ENCODE measurements at regions not wholly inside any gene's neighbourhood (a gene's known extent, or its start where the extent isn't known, plus 50 kb on each side); places are given as distances from the start of the nearest gene placed in this dataset.

DNA sequence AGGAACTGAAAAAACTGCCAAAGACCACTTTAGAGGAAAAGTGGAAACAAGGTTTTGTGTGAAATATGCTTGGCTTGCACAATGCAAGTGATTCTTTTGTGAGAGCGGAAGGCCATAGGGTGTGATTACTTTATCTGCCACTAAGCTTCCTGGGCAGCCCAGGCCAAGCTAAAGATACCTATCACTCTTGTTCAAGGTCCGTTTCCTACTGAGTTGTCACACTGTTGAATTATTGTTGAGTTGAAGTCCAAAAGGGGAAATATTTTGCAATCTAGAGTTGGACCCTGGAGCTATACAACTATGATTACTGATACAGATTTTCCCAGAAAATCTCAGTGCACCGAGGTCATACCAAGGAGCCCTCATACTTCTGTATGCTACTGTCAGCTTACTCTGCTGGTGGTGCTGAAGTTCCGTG lies 72.7 kb upstream of the CTAGE1 start:
- H3K27ac ChIP-seq: no peak overlapping the region
- ChIA-PET CTCF (interaction anchor here (1.2 kb wide), 1 partner anchor 10 kb away, joined by 3 read pairs; no protein-coding TSS in a partner anchor), POLR2A (no interaction called here)
- peaks cover 21% of the 10 kb centered on the region; the same call in 1 of the 3 replicates for H3K4me1 ChIP-seq
- no peak overlapping the region for H3K4me2 ChIP-seq
- 88% methylated on average over 4 of the region's 4 CpGs for WGBS (ENCODE audit: missing lambda C conversion rate)
- no peaks in the 10 kb centered on the region for H3K9me3 ChIP-seq
- FAIRE-seq: no peak
- TF ChIP-seq NR3C1 (IDR thresholded peaks at IDR 0.05): no peak
- TF ChIP-seq MAFK (IDR thresholded peaks at IDR 0.05; ENCODE audit: partially characterized antibody): peak; percentile 84
- no peak overlapping the region for H3K4me3 ChIP-seq
- DNase-seq (ENCODE audit: low read depth in 1 of 2, low spot score in 1 of 2): peak in 1 of 2 experiments; percentile 12
- ATAC-seq: no peak

DNA sequence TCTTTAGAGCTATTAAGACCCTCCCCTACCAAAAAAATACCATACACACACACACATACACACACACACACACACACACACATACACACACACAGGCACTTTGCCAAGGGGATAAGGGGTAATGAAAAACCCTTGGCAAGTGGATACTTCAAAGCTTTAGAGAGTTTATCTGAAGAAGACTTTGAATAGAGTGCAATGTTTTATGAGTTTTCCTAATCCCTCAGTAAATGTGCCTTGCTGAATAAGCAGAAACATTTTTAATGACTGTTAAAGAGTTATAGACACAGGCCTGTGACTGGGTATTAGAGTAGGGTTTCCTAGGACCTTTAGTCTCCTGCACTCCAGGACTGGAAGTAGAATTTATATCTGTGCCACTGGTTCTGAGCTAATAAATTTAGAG lies 75.5 kb upstream of the CTAGE1 start:
- no peak for TF ChIP-seq EP300 (IDR thresholded peaks at IDR 0.05)
- TF ChIP-seq MYC (IDR thresholded peaks at IDR 0.05; ENCODE audit: borderline replicate concordance, low read length): no peak
- TF ChIP-seq HOXA7 (CRISPR knock-in tag; IDR thresholded peaks at IDR 0.05): no peak
- TF ChIP-seq HOXB13 (CRISPR knock-in tag; IDR thresholded peaks at IDR 0.05; ENCODE audit: low read depth): no peak
- no peak for TF ChIP-seq ESRRA (IDR thresholded peaks at IDR 0.05; ENCODE audit: borderline replicate concordance, low read length)
- TF ChIP-seq ZNF302 (CRISPR knock-in tag; IDR thresholded peaks at IDR 0.05): no peak
- TF ChIP-seq, protein P1, sequence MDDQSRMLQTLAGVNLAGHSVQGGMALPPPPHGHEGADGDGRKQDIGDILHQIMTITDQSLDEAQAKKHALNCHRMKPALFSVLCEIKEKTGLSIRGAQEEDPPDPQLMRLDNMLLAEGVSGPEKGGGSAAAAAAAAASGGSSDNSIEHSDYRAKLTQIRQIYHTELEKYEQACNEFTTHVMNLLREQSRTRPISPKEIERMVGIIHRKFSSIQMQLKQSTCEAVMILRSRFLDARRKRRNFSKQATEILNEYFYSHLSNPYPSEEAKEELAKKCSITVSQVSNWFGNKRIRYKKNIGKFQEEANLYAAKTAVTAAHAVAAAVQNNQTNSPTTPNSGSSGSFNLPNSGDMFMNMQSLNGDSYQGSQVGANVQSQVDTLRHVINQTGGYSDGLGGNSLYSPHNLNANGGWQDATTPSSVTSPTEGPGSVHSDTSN (IDR thresholded peaks at IDR 0.05): no peak
- no peak for TF ChIP-seq HEYL (CRISPR knock-in tag; IDR thresholded peaks at IDR 0.05)
- TF ChIP-seq BHLHE40 (IDR thresholded peaks at IDR 0.05; ENCODE audit: low read depth, low read length): no peak
- no peak for TF ChIP-seq MAFK (IDR thresholded peaks at IDR 0.05; ENCODE audit: partially characterized antibody)
- TF ChIP-seq, protein P2, sequence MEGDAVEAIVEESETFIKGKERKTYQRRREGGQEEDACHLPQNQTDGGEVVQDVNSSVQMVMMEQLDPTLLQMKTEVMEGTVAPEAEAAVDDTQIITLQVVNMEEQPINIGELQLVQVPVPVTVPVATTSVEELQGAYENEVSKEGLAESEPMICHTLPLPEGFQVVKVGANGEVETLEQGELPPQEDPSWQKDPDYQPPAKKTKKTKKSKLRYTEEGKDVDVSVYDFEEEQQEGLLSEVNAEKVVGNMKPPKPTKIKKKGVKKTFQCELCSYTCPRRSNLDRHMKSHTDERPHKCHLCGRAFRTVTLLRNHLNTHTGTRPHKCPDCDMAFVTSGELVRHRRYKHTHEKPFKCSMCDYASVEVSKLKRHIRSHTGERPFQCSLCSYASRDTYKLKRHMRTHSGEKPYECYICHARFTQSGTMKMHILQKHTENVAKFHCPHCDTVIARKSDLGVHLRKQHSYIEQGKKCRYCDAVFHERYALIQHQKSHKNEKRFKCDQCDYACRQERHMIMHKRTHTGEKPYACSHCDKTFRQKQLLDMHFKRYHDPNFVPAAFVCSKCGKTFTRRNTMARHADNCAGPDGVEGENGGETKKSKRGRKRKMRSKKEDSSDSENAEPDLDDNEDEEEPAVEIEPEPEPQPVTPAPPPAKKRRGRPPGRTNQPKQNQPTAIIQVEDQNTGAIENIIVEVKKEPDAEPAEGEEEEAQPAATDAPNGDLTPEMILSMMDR (IDR thresholded peaks at IDR 0.05): no peak
- TF ChIP-seq PHF8 (IDR thresholded peaks at IDR 0.05; ENCODE audit: borderline replicate concordance, low read depth): no peak
- TF ChIP-seq NFE2L2 (conservative IDR thresholded peaks at IDR 0.05; ENCODE audit: low read length): no peak
- TF ChIP-seq, protein P3, sequence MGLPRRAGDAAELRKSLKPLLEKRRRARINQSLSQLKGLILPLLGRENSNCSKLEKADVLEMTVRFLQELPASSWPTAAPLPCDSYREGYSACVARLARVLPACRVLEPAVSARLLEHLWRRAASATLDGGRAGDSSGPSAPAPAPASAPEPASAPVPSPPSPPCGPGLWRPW (IDR thresholded peaks at IDR 0.05): no peak
- TF ChIP-seq, protein P4, sequence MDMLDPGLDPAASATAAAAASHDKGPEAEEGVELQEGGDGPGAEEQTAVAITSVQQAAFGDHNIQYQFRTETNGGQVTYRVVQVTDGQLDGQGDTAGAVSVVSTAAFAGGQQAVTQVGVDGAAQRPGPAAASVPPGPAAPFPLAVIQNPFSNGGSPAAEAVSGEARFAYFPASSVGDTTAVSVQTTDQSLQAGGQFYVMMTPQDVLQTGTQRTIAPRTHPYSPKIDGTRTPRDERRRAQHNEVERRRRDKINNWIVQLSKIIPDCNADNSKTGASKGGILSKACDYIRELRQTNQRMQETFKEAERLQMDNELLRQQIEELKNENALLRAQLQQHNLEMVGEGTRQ (IDR thresholded peaks at IDR 0.05): no peak
- no peak for TF ChIP-seq KDM5A (IDR thresholded peaks at IDR 0.05)
- TF ChIP-seq RARB (CRISPR knock-in tag; IDR thresholded peaks at IDR 0.05): no peak
- no peak for TF ChIP-seq ZSCAN20 (CRISPR knock-in tag; IDR thresholded peaks at IDR 0.05)
- TF ChIP-seq, protein P5, sequence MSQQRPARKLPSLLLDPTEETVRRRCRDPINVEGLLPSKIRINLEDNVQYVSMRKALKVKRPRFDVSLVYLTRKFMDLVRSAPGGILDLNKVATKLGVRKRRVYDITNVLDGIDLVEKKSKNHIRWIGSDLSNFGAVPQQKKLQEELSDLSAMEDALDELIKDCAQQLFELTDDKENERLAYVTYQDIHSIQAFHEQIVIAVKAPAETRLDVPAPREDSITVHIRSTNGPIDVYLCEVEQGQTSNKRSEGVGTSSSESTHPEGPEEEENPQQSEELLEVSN (IDR thresholded peaks at IDR 0.05; ENCODE audit: borderline replicate concordance, low read depth): no peak
- POLR2A ChIA-PET: no interaction called here
- CTCF ChIA-PET: interaction anchor here (0.6 to 1.1 kb wide), 2 partner anchors 487 to 707 kb away, joined by 3 read pairs; no protein-coding TSS in a partner anchor

DNA sequence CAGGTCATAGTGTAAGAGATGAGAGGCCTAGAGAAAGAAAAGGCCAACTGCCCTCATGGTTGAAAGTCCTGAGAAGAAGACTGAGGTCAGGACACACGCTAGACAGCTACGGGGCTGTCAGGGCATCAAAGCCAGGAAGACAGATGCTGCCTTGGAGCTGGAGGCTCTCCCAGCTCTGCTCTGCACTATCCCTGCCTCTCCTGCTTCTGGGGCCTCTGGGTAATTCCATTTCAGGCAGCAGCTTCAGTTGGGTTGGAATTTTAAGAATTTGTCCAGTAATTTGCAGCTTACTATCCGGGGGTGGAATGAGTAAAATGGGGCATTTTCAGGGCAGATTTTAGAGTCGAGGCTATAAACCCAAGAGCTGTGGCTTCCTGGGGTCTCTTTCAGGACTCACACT lies 76.2 kb upstream of the CTAGE1 start:
- peaks cover 3% of the 10 kb centered on the region; the same call in 1 of the 3 replicates for H3K9me3 ChIP-seq
- WGBS (ENCODE audit: missing lambda C conversion rate): 72% methylated on average over 4 of the region's 4 CpGs
- ATAC-seq: no peak
- no peak overlapping the region for H3K4me2 ChIP-seq
- no peak for FAIRE-seq
- no peak for DNase-seq (ENCODE audit: low read depth in 1 of 2, low spot score in 1 of 2)
- POLR2A ChIA-PET: no interaction called here
- H3K27ac ChIP-seq: no peak overlapping the region
- H3K4me1 ChIP-seq: 0 out of 3 replicates have a peak, but pooled peaks cover 11% of the 10 kb centered on the region
- H3K4me3 ChIP-seq: no peak overlapping the region
- CTCF ChIA-PET: no interaction called here
- TF ChIP-seq, protein P6, sequence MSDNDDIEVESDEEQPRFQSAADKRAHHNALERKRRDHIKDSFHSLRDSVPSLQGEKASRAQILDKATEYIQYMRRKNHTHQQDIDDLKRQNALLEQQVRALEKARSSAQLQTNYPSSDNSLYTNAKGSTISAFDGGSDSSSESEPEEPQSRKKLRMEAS (IDR thresholded peaks at IDR 0.05): no peak
- TF ChIP-seq KDM5A (IDR thresholded peaks at IDR 0.05): no peak
- no peak for TF ChIP-seq MAZ (IDR thresholded peaks at IDR 0.05; ENCODE audit: borderline replicate concordance, low read depth, low read length)
- TF ChIP-seq CBX8 (IDR thresholded peaks at IDR 0.05): no peak
- TF ChIP-seq RAD21 (conservative IDR thresholded peaks at IDR 0.05 in 1 of 2, IDR thresholded peaks at IDR 0.05 in 1 of 2): no peak
- no peak for TF ChIP-seq HOXB5 (CRISPR knock-in tag; IDR thresholded peaks at IDR 0.05)
- TF ChIP-seq, protein P2 (IDR thresholded peaks at IDR 0.05): no peak
- TF ChIP-seq, protein P3 (IDR thresholded peaks at IDR 0.05): no peak

More for the DNA sequence above, 75.5 kb upstream of the CTAGE1 start:
- Histone ChIP-seq H3K9me3 (peaks cover 3% of the 10 kb centered on the region; the same call in 1 of the 3 replicates), H3K27ac (no peak overlapping the region), H3K4me2 (no peak overlapping the region), H3K4me3 (no peak overlapping the region), H3K4me1 (0 out of 3 replicates have a peak, but pooled peaks cover 12% of the 10 kb centered on the region)
- no peak for DNase-seq (ENCODE audit: low read depth in 1 of 2, low spot score in 1 of 2)
- ATAC-seq: no peak
- FAIRE-seq: no peak
